Calu3 (cell line): ENCODE measurements at regions not wholly inside any gene's neighbourhood (a gene's known extent, or its start where the extent isn't known, plus 50 kb on each side); places are given as distances from the start of the nearest gene placed in this dataset.

ENCODE experiments used
- BruUV-seq: library from RNA; stranded (reverse); fragments of 400-500 nt; replicated peaks from 2 replicates; lab custom pipeline; 2021; lab: Mats Ljungman, UMichigan
- CTCF ChIA-PET: fragments of 300-600 bp; sonication (Branson Sonifier 250); formaldehyde crosslinking; loops from one replicate; lab custom pipeline; 2022; ENCODE audit warnings: antibody characterized with exemption; lab: Charles Lee
- DNase-seq: peaks from one replicate; pipeline ENCODE4 v3.0.0; 2022
- H3K27ac Mint-ChIP-seq: one replicate; pipeline ENCODE4 v1.8.0; 2022; ENCODE audit warnings: mixed read lengths; ENCODE audit not compliant: unreplicated experiment
- H3K27me3 Mint-ChIP-seq: one replicate; pipeline ENCODE4 v1.8.0; 2022; ENCODE audit warnings: mixed read lengths; ENCODE audit not compliant: unreplicated experiment
- H3K36me3 Mint-ChIP-seq: one replicate; pipeline ENCODE4 v1.8.0; 2022; ENCODE audit warnings: mild to moderate bottlenecking, moderate library complexity, mixed read lengths; ENCODE audit not compliant: insufficient read depth, unreplicated experiment
- H3K4me1 Mint-ChIP-seq: one replicate; pipeline ENCODE4 v1.8.0; 2022; ENCODE audit warnings: mild to moderate bottlenecking, low read depth, mixed read lengths; ENCODE audit not compliant: unreplicated experiment
- H3K4me3 Mint-ChIP-seq: one replicate; pipeline ENCODE4 v1.8.0; 2022; ENCODE audit warnings: mild to moderate bottlenecking, low read depth, moderate library complexity, mixed read lengths; ENCODE audit not compliant: unreplicated experiment
- H3K9me3 Mint-ChIP-seq: one replicate; pipeline ENCODE4 v1.8.0; 2022; ENCODE audit warnings: low read depth, mixed read lengths; ENCODE audit not compliant: unreplicated experiment
- intact Hi-C: fragments of 100-400 bp; cut with micrococcal nuclease; formaldehyde crosslinking; loops from one replicate; pipeline ENCODE4 v1.10.0; 2022; ENCODE audit not compliant: unreplicated experiment
- TF ChIP-seq, protein P1 (sequence below): fragments of 200-600 bp; IDR thresholded peaks from one replicate; pipeline ENCODE4 v1.8.0; 2022; ENCODE audit warnings: antibody characterized with exemption; ENCODE audit not compliant: unreplicated experiment

DNA sequence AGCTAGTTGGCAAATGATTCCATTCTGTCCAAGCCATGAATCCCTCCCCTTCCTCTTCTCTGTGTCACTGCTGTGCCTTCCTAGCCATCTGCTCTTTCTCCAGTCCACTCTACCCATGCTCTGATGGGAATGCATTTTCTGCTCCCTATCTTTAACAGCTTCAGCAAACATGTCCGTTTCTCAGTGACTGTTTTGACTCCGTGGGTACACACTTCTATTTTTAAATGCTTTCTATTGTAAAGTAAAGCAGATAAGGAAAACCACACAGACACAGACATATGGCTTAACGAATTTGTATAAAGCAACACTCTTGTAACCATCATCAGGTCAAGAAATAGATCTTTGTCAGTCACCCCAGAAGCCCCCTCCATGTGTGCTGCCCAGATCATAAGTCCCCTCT, 72.4 kb upstream of the KLHL13 start:
- BruUV-seq: no TSS peak
- H3K4me1 Mint-ChIP-seq: no peaks in the 10 kb centered on the region
- H3K27ac Mint-ChIP-seq: no peak overlapping the region
- no peaks in the 10 kb centered on the region for H3K9me3 Mint-ChIP-seq
- intact Hi-C loops: no loop called here
- TF ChIP-seq, protein P1, sequence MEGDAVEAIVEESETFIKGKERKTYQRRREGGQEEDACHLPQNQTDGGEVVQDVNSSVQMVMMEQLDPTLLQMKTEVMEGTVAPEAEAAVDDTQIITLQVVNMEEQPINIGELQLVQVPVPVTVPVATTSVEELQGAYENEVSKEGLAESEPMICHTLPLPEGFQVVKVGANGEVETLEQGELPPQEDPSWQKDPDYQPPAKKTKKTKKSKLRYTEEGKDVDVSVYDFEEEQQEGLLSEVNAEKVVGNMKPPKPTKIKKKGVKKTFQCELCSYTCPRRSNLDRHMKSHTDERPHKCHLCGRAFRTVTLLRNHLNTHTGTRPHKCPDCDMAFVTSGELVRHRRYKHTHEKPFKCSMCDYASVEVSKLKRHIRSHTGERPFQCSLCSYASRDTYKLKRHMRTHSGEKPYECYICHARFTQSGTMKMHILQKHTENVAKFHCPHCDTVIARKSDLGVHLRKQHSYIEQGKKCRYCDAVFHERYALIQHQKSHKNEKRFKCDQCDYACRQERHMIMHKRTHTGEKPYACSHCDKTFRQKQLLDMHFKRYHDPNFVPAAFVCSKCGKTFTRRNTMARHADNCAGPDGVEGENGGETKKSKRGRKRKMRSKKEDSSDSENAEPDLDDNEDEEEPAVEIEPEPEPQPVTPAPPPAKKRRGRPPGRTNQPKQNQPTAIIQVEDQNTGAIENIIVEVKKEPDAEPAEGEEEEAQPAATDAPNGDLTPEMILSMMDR: no peak
- CTCF ChIA-PET: no interaction called here
- H3K4me3 Mint-ChIP-seq: no peak overlapping the region
- H3K27me3 Mint-ChIP-seq: no peaks in the 10 kb centered on the region
- DNase-seq: no peak
- no peaks in the 10 kb centered on the region for H3K36me3 Mint-ChIP-seq

- Mint-ChIP-seq H3K27me3 (no peaks in the 10 kb centered on the region), H3K27ac (no peak overlapping the region), H3K9me3 (no peaks in the 10 kb centered on the region), H3K36me3 (no peaks in the 10 kb centered on the region), H3K4me3 (no peak overlapping the region), H3K4me1 (no peaks in the 10 kb centered on the region)
- CTCF ChIA-PET: no interaction called here
- DNase-seq: no peak
- BruUV-seq: no TSS peak
- intact Hi-C loops: no loop called here
- TF ChIP-seq, protein P1: no peak
Measured at GRCh38 chrX:118189628-118190027, 73.0 kb upstream of the KLHL13 start.

DNA sequence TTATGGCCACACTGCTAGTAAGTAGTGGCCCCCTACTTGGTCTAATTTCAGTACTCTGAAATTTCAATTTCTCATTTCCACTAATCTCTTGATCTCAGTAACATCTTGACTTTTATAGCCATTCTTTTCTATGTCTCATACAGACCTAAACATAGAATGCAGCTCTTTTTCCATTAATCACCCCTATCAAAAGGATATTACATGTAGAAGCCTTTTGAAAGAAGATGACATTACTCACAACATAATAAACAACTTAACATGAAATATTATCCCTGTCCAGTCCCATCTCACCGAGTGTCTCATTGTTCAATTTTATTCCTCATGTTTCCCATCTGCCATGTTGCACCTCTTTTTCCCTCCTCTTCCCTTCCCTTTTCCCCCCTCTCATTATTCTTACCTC, 81.1 kb upstream of the KLHL13 start:
- H3K27me3 Mint-ChIP-seq: no peaks in the 10 kb centered on the region
- no peak for DNase-seq
- BruUV-seq: no TSS peak
- no peak overlapping the region for H3K4me3 Mint-ChIP-seq
- no peaks in the 10 kb centered on the region for H3K4me1 Mint-ChIP-seq
- CTCF ChIA-PET: no interaction called here
- peaks cover 7% of the 10 kb centered on the region for H3K9me3 Mint-ChIP-seq
- no peak overlapping the region for H3K27ac Mint-ChIP-seq
- H3K36me3 Mint-ChIP-seq: no peaks in the 10 kb centered on the region
- intact Hi-C loops: no loop called here
- TF ChIP-seq, protein P1: no peak

- peaks cover 7% of the 10 kb centered on the region for H3K9me3 Mint-ChIP-seq
- intact Hi-C loops: no loop called here
- CTCF ChIA-PET: no interaction called here
Measured at GRCh38 chrX:118198577-118198976, 82.0 kb upstream of the KLHL13 start.

More at GRCh38 chrX:118198577-118198976, 82.0 kb upstream of the KLHL13 start:
- Mint-ChIP-seq H3K27ac (no peak overlapping the region), H3K27me3 (no peaks in the 10 kb centered on the region), H3K36me3 (no peaks in the 10 kb centered on the region), H3K4me3 (no peak overlapping the region), H3K4me1 (no peaks in the 10 kb centered on the region)
- no peak for DNase-seq
- no TSS peak for BruUV-seq
- TF ChIP-seq, protein P1: no peak
